ENCODE measurements at regions not wholly inside any gene's neighbourhood (a gene's known extent, or its start where the extent isn't known, plus 50 kb on each side); places are given as distances from the start of the nearest gene placed in this dataset.
"Not testable (repeated sequence)": the region's sequence is repeated elsewhere in the genome, so short reads cannot be mapped to it uniquely, and the experiment has no call there.

DNA sequence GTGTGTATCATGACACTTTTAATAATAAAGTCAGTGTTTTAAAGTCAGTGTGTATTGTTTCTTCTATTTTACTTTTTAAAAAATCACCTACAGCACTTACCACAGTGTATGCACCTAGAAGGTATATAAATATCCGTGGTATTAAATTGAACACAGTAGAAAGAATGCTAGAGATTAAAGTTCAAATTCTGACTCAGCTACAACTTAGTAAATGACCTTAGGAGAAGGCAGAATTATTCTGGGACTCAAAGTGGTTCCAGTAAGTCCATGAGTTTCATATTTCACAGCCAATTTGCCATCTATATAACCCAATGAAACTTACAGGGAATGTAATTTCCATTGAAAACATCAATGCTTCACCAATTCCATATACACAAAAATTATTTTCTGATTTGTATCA, 52.7 kb upstream of the MAP4 start:
- in situ Hi-C loops (cut with MboI), result no loop called here
- Histone ChIP-seq H3K4me2 (ENCODE audit: unreplicated experiment) (no peak overlapping the region), H3K79me2 (ENCODE audit: insufficient read depth) (peaks cover 100% of the 10 kb centered on the region), H4K20me1 (ENCODE audit: insufficient read depth) (peaks cover 25% of the 10 kb centered on the region), H3K27ac (peak overlapping the region; percentile 51), H3K4me1 (ENCODE audit: insufficient read depth) (peaks cover 42% of the 10 kb centered on the region), H3K36me3 (ENCODE audit: low read depth) (peaks cover 6% of the 10 kb centered on the region; the same call in 1 of the 2 replicates), H3K4me3 (no peak overlapping the region), H3K9ac (no peak overlapping the region), H3K27me3 (replicated peaks; ENCODE audit: insufficient read depth) (no peaks in the 10 kb centered on the region), H3F3A (ENCODE audit: insufficient read depth) (peaks cover 32% of the 10 kb centered on the region), H3K9me3 (ENCODE audit: low read depth) (no peaks in the 10 kb centered on the region), H3K9me2 (ENCODE audit: insufficient read depth) (no peaks in the 10 kb centered on the region), H2AFZ (no peak overlapping the region)
- 83 to 90% methylated on average over 1 of the region's 1 CpG for WGBS, 2 experiments (ENCODE audit: low coverage in 1 of 2, low lambda C conversion rate in 2 of 2, missing lambda C conversion rate in 2 of 2)
- TF ChIP-seq EZH2 (IDR thresholded peaks at IDR 0.05; ENCODE audit: insufficient read depth, poor library complexity, severe bottlenecking) (no peak), EZH2phosphoT487 (IDR thresholded peaks at IDR 0.05; ENCODE audit: insufficient read depth, low read depth) (no peak)
- DNase-seq, result no peak

DNA sequence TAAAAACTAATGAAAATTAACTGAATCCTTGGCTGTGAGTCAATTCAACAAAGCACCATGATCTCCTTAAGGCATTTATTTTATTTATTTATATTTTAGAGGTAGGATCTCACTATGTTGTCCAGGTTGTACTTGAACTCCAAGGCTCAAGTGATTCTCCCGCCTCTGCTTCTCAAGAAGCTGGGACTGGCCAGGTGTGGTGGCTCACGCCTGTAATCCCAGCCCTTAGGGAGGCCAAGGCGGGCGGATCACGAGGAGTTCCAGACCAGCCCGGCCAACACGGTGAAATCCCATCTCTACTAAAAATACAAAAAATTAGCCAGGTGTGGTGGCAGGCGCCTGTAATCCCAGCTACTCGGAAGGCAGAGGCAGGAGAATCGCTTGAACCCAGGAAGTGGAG, 52.1 kb upstream of the MAP4 start:
- H3K27ac ChIP-seq; H3K27me3 ChIP-seq (replicated peaks; ENCODE audit: insufficient read depth); DNase-seq; H3K4me2 ChIP-seq (ENCODE audit: unreplicated experiment); H3K36me3 ChIP-seq (ENCODE audit: low read depth); H3K9me2 ChIP-seq (ENCODE audit: insufficient read depth); H3K9me3 ChIP-seq (ENCODE audit: low read depth); H2AFZ ChIP-seq; H3K4me3 ChIP-seq; H3K9ac ChIP-seq; in situ Hi-C loops (cut with MboI): not testable (repeated sequence)
- H3F3A ChIP-seq (ENCODE audit: insufficient read depth), result peaks cover 37% of the 10 kb centered on the region
- peaks cover 31% of the 10 kb centered on the region for H4K20me1 ChIP-seq (ENCODE audit: insufficient read depth)
- 94% methylated on average over 10 of the region's 10 CpGs for WGBS, 2 experiments (ENCODE audit: low coverage in 1 of 2, low lambda C conversion rate in 2 of 2, missing lambda C conversion rate in 2 of 2)
- peaks cover 100% of the 10 kb centered on the region for H3K79me2 ChIP-seq (ENCODE audit: insufficient read depth)
- H3K4me1 ChIP-seq (ENCODE audit: insufficient read depth), result peaks cover 47% of the 10 kb centered on the region

DNA sequence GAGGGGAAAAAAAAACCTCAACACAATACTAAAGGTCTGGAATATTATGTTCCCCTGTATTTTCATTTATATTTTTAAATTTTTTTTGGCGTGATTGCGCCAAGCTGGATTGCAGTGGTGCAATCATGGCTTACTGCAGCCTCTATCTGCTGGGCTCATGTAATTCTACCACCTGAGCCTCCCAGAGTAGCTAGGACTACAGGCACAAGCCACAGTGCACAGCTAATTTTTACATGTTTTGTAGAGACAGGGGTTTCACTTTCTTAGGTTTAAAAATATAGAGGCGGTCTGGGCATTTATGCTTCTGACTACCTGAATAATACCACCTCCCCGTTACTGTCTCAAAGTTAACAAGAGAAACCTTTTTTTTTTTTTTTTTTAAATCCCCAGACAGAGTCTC, 51.1 kb upstream of the MAP4 start:
- H3K4me1 ChIP-seq (ENCODE audit: insufficient read depth), result peaks cover 52% of the 10 kb centered on the region
- in situ Hi-C loops (cut with MboI), result no loop called here
- H3K27ac ChIP-seq, result no peak overlapping the region
- H3K79me2 ChIP-seq (ENCODE audit: insufficient read depth), result peaks cover 100% of the 10 kb centered on the region
- no peak overlapping the region for H2AFZ ChIP-seq
- no peak overlapping the region for H3K4me2 ChIP-seq (ENCODE audit: unreplicated experiment)
- no peaks in the 10 kb centered on the region for H3K9me2 ChIP-seq (ENCODE audit: insufficient read depth)
- no peaks in the 10 kb centered on the region for H3K27me3 ChIP-seq (replicated peaks; ENCODE audit: insufficient read depth)
- peaks cover 45% of the 10 kb centered on the region for H3F3A ChIP-seq (ENCODE audit: insufficient read depth)
- 85 to 95% methylated on average over 4 of the region's 4 CpGs for WGBS, 2 experiments (ENCODE audit: low coverage in 1 of 2, low lambda C conversion rate in 2 of 2, missing lambda C conversion rate in 2 of 2)
- H3K9me3 ChIP-seq (ENCODE audit: low read depth), result no peaks in the 10 kb centered on the region
- no peak for TF ChIP-seq EZH2phosphoT487 (IDR thresholded peaks at IDR 0.05; ENCODE audit: insufficient read depth, low read depth)
- no peak for TF ChIP-seq EZH2 (IDR thresholded peaks at IDR 0.05; ENCODE audit: insufficient read depth, poor library complexity, severe bottlenecking)
- no peak overlapping the region for H3K4me3 ChIP-seq
- no peak overlapping the region for H3K9ac ChIP-seq
- peaks cover 32% of the 10 kb centered on the region for H4K20me1 ChIP-seq (ENCODE audit: insufficient read depth)
- DNase-seq, result no peak
- 0 out of 2 replicates have a peak, but pooled peaks cover 2% of the 10 kb centered on the region for H3K36me3 ChIP-seq (ENCODE audit: low read depth)
